Astrocyte (in vitro differentiated cells and primary cell): ENCODE measurements at regions not wholly inside any gene's neighbourhood (a gene's known extent, or its start where the extent isn't known, plus 50 kb on each side); places are given as distances from the start of the nearest gene placed in this dataset.

Source experiments
- DNase-seq: peaks from one replicate; pipeline ENCODE4 v3.0.0-alpha.2; 2010; ENCODE audit warnings: low read depth
- FAIRE-seq: peaks from 2 replicates; lab custom pipeline; 2011; peaks lifted over from hg19 to GRCh38; lab: Jason Lieb, UNC
- H2AFZ ChIP-seq: 2 replicates; pipeline ENCODE4 v1.6.0; 2012; ENCODE audit warnings: low read depth, low read length, inconsistent platforms
- H3K27ac ChIP-seq: 2 replicates; pipeline ENCODE4 v1.5.1; 2011; ENCODE audit warnings: low read depth, low read length, inconsistent platforms
- H3K27me3 ChIP-seq: 2 replicates; pipeline ENCODE4 v1.6.0; 2011; ENCODE audit warnings: low read length, inconsistent platforms; ENCODE audit not compliant: insufficient read depth
- H3K36me3 ChIP-seq: 2 replicates; pipeline ENCODE4 v1.5.1; 2011; ENCODE audit warnings: low read length, inconsistent platforms; ENCODE audit not compliant: insufficient read depth
- H3K4me1 ChIP-seq: 2 replicates; pipeline ENCODE4 v1.5.1; 2011; ENCODE audit warnings: low read length, inconsistent platforms; ENCODE audit not compliant: insufficient read depth
- H3K4me2 ChIP-seq: 2 replicates; pipeline ENCODE4 v1.6.0; 2012; ENCODE audit warnings: low read length, inconsistent platforms
- H3K4me3 ChIP-seq: 2 replicates; pipeline ENCODE4 v1.5.1; 2011; ENCODE audit warnings: low read depth, mild to moderate bottlenecking, low read length, inconsistent platforms; ENCODE audit not compliant: insufficient read depth
- H3K79me2 ChIP-seq: 2 replicates; pipeline ENCODE4 v1.6.0; 2012; ENCODE audit warnings: mild to moderate bottlenecking, low read length, inconsistent platforms; ENCODE audit not compliant: insufficient read depth
- H3K9ac ChIP-seq: 2 replicates; pipeline ENCODE4 v1.6.0; 2012; ENCODE audit warnings: mild to moderate bottlenecking, low read length, inconsistent platforms
- H3K9me3 ChIP-seq: 2 replicates; pipeline ENCODE4 v1.5.1; 2012; ENCODE audit warnings: low read depth, mild to moderate bottlenecking, low read length, inconsistent platforms; ENCODE audit not compliant: insufficient read depth
- H4K20me1 ChIP-seq: 2 replicates; pipeline ENCODE4 v1.6.0; 2012; ENCODE audit warnings: low read length, inconsistent platforms; ENCODE audit not compliant: insufficient read depth
- H3K27ac Mint-ChIP-seq: one replicate; pipeline ENCODE4 v1.8.0; 2021; ENCODE audit warnings: mild to moderate bottlenecking, mixed read lengths; ENCODE audit not compliant: unreplicated experiment
- H3K27me3 Mint-ChIP-seq: one replicate; pipeline ENCODE4 v1.8.0; 2021; ENCODE audit warnings: low read depth, mixed read lengths; ENCODE audit not compliant: unreplicated experiment
- H3K36me3 Mint-ChIP-seq: one replicate; pipeline ENCODE4 v1.8.0; 2021; ENCODE audit warnings: low read depth, mixed read lengths; ENCODE audit not compliant: unreplicated experiment
- H3K4me1 Mint-ChIP-seq: one replicate; pipeline ENCODE4 v1.8.0; 2021; ENCODE audit warnings: low read depth, mixed read lengths; ENCODE audit not compliant: unreplicated experiment
- H3K4me3 Mint-ChIP-seq: one replicate; pipeline ENCODE4 v1.8.0; 2021; ENCODE audit warnings: mild to moderate bottlenecking, moderate library complexity, mixed read lengths; ENCODE audit not compliant: unreplicated experiment
- H3K9me3 Mint-ChIP-seq: one replicate; pipeline ENCODE4 v1.8.0; 2021; ENCODE audit warnings: mild to moderate bottlenecking, mixed read lengths; ENCODE audit not compliant: unreplicated experiment
- CTCF ChIP-seq: IDR thresholded peaks from 2 replicates; pipeline ENCODE4 v1.5.1; 2011; ENCODE audit warnings: low read depth, mild to moderate bottlenecking, inconsistent platforms, low read length, moderate library complexity; ENCODE audit not compliant: insufficient read depth
- EZH2 ChIP-seq: IDR thresholded peaks from 2 replicates; pipeline ENCODE4 v1.6.1; 2012; ENCODE audit warnings: mild to moderate bottlenecking, low read length, inconsistent platforms; ENCODE audit not compliant: insufficient read depth

GRCh38 chr3:13242364-13242737 lies 169.1 kb upstream of the IQSEC1 start:
- no peaks in the 10 kb centered on the region for H3K36me3 ChIP-seq
- no peak overlapping the region for H3K4me2 ChIP-seq
- Mint-ChIP-seq H3K36me3 (peaks cover 1% of the 10 kb centered on the region), H3K27ac (no peak overlapping the region), H3K9me3 (no peaks in the 10 kb centered on the region), H3K27me3 (peaks cover 37% of the 10 kb centered on the region), H3K4me3 (no peak overlapping the region), H3K4me1 (no peaks in the 10 kb centered on the region)
- H3K4me3 ChIP-seq, result no peak overlapping the region
- FAIRE-seq, result no peak
- no peak overlapping the region for H3K27ac ChIP-seq
- no peak for DNase-seq
- no peak overlapping the region for H3K9ac ChIP-seq
- no peaks in the 10 kb centered on the region for H3K9me3 ChIP-seq
- H3K79me2 ChIP-seq, result no peaks in the 10 kb centered on the region
- H3K27me3 ChIP-seq, result peaks cover 3% of the 10 kb centered on the region
- H3K4me1 ChIP-seq, result no peaks in the 10 kb centered on the region
- TF ChIP-seq CTCF, result no peak
- no peak for TF ChIP-seq EZH2
- H2AFZ ChIP-seq, result no peak overlapping the region
- no peaks in the 10 kb centered on the region for H4K20me1 ChIP-seq

GRCh38 chr3:13241621-13242363 lies 168.6 kb upstream of the IQSEC1 start:
- DNase-seq, result no peak

More at GRCh38 chr3:13241621-13242363, 168.6 kb upstream of the IQSEC1 start:
- Histone ChIP-seq H3K9me3 (no peaks in the 10 kb centered on the region), H3K27me3 (peaks cover 3% of the 10 kb centered on the region), H3K4me3 (no peak overlapping the region), H3K36me3 (no peaks in the 10 kb centered on the region), H3K4me2 (no peak overlapping the region), H3K79me2 (no peaks in the 10 kb centered on the region), H3K27ac (no peak overlapping the region), H3K4me1 (no peaks in the 10 kb centered on the region), H4K20me1 (no peaks in the 10 kb centered on the region), H2AFZ (no peak overlapping the region), H3K9ac (no peak overlapping the region)
- FAIRE-seq, result no peak
- H3K9me3 Mint-ChIP-seq, result no peaks in the 10 kb centered on the region
- peaks cover 35% of the 10 kb centered on the region for H3K27me3 Mint-ChIP-seq
- H3K4me1 Mint-ChIP-seq, result no peaks in the 10 kb centered on the region
- TF ChIP-seq CTCF (no peak), EZH2 (no peak)
- no peak overlapping the region for H3K27ac Mint-ChIP-seq
- no peak overlapping the region for H3K4me3 Mint-ChIP-seq
- peaks cover 1% of the 10 kb centered on the region for H3K36me3 Mint-ChIP-seq
